WI38 (cell line): ENCODE measurements at regions not wholly inside any gene's neighbourhood (a gene's known extent, or its start where the extent isn't known, plus 50 kb on each side); places are given as distances from the start of the nearest gene placed in this dataset.

ENCODE experiments used
- H3K4me3 ChIP-seq: 2 replicates; pipeline ENCODE4 v1.5.1; 2011; ENCODE audit warnings: low read depth, mild to moderate bottlenecking, control low read depth, low read length
- TF ChIP-seq, protein P1 (sequence below): IDR thresholded peaks from 2 replicates; pipeline ENCODE4 v1.5.1; 2012; ENCODE audit warnings: low read depth, mild to moderate bottlenecking, control low read depth, low read length

DNA sequence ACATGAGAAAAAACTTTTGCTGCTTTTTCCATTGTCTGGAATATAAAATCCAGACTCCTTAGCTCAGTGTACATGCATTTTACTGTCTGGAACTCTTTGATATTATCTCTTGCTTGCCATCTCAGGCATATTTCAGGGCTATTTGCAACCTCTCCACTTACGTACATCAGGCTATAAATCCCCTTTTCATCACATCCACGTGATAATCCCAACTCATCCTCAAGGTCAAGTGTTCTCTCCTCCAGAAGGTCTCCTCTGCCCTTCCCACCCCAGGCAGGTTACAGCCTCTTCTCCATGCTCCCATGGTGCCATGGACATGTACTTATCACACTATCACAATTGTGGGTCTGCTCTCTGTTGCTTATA, 202.5 kb upstream of the RBMS1 start:
- TF ChIP-seq, protein P1, sequence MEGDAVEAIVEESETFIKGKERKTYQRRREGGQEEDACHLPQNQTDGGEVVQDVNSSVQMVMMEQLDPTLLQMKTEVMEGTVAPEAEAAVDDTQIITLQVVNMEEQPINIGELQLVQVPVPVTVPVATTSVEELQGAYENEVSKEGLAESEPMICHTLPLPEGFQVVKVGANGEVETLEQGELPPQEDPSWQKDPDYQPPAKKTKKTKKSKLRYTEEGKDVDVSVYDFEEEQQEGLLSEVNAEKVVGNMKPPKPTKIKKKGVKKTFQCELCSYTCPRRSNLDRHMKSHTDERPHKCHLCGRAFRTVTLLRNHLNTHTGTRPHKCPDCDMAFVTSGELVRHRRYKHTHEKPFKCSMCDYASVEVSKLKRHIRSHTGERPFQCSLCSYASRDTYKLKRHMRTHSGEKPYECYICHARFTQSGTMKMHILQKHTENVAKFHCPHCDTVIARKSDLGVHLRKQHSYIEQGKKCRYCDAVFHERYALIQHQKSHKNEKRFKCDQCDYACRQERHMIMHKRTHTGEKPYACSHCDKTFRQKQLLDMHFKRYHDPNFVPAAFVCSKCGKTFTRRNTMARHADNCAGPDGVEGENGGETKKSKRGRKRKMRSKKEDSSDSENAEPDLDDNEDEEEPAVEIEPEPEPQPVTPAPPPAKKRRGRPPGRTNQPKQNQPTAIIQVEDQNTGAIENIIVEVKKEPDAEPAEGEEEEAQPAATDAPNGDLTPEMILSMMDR = no peak
- no peak overlapping the region for H3K4me3 ChIP-seq

DNA sequence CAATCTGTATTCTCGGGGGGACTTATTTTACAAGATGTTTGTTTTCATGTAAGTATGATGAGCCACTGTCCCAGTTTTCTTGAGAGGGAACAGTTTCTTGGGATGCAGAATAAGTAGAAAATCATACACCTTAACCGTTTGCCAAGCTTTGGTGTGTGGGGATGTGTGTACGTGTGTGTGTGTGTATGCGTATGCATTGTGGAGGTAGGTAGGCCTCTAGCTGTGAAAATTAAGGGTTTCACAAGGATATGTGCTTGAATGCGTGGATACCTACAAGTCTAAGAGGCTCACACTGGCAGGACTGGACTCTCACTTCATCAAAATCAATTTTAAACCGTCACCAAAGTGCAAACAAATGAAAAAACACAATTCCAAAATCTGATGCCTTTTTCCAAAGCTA, 204.2 kb upstream of the RBMS1 start:
- TF ChIP-seq, protein P1 = no peak

DNA sequence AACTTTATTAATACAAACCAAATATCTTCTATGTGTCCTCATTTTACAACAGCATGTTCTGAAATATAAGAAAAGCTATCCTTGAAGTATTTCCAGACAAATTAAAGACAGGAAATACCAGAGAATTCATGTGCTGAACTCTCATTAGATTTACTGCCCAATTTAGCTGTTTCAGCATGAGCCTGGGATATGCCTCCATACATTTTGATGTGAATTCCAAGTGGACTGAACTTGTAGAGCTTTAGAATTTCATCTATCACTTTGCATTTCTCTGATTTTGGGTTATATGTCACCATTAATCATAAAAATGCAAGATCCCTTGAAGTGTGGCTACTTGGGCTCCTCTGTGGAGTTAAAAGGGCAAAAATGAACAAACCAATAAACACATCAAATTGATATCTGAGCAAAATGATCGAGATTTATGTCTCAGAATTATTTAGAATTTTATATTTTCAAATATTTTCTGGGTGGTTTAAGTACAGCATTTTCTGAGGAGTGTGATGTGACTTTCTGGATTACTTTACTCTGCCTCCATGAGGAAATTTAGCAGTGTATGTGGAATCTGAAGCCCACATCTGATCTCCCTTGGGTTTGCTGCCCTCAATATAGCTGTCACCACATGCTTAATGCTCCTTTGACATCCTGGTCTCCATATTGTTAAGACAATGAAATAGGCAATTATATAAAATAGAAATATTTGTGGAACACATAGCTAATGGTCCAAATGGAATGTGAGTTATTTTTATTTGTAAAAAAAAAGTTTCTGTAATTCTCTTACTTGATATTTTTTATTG, 206.6 kb upstream of the RBMS1 start:
- H3K4me3 ChIP-seq = no peak overlapping the region
- TF ChIP-seq, protein P1 = no peak

More for the DNA sequence above, 204.2 kb upstream of the RBMS1 start:
- H3K4me3 ChIP-seq = no peak overlapping the region

DNA sequence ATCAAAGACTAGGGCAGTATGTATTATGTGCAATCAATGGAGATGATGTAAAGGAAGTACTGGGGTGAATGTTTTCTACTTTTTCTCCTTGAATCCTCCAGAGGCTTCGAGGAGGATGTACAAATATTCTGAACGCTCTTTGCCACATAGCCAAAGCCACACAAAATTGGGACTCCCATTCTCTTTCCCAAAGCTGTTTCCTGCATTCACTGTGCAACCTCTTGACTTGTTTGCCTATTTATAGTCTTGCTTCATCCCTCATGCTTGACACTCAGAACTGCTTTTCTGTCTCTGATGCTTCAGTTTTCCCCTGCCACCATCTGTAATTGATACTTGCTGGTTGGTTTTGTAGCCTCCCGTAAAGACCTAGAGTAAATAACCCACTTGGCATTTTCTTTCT, 208.2 kb upstream of the RBMS1 start:
- no peak overlapping the region for H3K4me3 ChIP-seq
- TF ChIP-seq, protein P1 = no peak

DNA sequence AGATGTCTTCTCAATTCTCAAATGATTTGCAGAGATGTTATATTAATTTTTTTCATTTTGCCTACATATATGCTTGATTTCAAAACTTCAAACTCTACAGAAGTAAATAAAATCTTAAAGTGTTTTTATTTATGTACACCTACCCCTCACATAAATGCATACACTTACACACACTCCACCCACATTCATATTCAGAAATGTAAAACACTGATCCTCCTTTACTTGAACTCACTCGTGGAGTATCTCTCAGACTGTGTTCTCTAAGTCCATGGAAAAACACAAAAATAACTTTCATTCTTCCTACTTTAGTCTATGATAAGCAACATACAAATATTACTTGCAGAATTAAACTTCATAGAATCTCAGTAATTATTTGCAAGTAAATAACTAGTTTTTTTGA, 209.1 kb upstream of the RBMS1 start:
- no peak overlapping the region for H3K4me3 ChIP-seq
- TF ChIP-seq, protein P1 = no peak

DNA sequence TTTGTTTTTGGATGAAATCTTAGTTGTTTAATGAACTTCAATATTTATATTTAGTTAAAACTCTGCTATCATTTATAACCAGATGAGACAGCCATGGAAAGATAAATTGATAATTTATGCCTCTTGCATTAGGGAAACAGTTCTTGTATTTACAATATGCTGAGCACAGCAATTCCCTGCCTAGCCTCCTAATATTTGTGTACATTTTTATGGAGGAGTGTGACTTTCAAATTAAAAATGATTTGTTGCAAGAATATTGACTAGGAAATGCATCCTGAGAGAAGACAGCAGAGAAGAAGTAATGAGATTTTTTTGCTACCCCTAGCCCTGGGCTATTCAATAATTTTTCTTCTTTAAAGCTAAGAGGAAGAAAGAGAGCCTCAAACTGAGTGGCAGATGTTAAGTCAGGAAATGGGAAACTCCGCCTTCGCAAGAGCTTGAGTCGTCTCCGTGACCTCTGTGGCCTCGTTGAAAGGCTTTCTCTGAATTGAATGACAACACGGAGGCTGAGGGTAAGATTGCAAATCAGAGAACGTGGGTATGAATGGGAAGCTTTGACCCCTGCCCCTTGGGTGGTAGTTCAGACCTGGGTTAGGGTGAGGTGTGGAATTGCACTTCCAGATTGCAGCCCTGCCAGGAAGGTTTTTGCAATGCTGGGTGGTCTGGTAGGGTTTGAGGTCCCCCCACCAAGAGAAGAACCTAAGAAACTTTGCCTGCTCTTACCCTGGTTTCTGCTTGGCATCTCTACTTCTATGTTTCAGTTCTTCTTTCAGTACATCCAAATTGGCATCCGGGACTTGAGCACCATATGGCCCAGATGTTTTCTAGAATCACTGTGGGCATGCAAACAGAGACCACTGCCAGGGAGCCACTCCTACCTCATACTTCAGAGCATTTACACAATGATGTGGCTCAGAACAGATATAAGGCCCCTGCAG, 210.3 kb upstream of the RBMS1 start:
- no peak overlapping the region for H3K4me3 ChIP-seq
- TF ChIP-seq, protein P1 = no peak

DNA sequence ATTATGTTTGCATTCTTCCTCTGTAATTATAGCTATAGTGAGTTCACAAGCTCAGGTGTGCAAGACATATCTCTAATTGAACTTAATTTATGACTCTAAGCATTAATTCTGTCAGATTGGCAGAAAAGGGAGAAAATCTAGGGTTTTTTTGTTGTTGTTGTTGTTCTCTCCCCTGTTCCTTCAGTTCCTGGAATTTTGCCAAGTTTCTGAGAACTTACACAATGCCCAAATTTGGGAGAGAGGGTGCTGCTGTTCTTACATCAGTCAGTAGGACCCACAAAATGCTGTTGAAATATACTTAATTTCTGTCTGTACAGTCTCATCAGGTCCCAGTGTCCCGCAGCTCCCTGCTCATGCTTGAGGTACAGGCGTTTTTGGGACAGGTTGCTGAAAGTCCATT, 221.8 kb upstream of the RBMS1 start:
- TF ChIP-seq, protein P1 = no peak
- H3K4me3 ChIP-seq = no peak overlapping the region
